ENCODE measurements at regions not wholly inside any gene's neighbourhood (a gene's known extent, or its start where the extent isn't known, plus 50 kb on each side); places are given as distances from the start of the nearest gene placed in this dataset.

GRCh38 chr11:25863986-25864385, 467.9 kb upstream of the ANO3 start:
- no peak for DNase-seq (ENCODE audit: low read depth, low spot score)

- DNase-seq (ENCODE audit: low read depth, low spot score): no peak
Measured at GRCh38 chr11:25876456-25876965, 455.4 kb upstream of the ANO3 start.

- DNase-seq (ENCODE audit: low read depth, low spot score): no peak
Measured at GRCh38 chr11:25886036-25886435, 445.9 kb upstream of the ANO3 start.

GRCh38 chr11:25890626-25891260, 441.2 kb upstream of the ANO3 start:
- DNase-seq (ENCODE audit: low read depth, low spot score): no peak

- DNase-seq (ENCODE audit: low read depth, low spot score): no peak
Measured at GRCh38 chr11:25891960-25892359, 440.0 kb upstream of the ANO3 start.

- no peak for DNase-seq (ENCODE audit: low read depth, low spot score)
Measured at GRCh38 chr11:25899617-25900160, 432.2 kb upstream of the ANO3 start.

- no peak for DNase-seq (ENCODE audit: low read depth, low spot score)
Measured at GRCh38 chr11:25900814-25901213, 431.1 kb upstream of the ANO3 start.

- DNase-seq (ENCODE audit: low read depth, low spot score): no peak
Measured at GRCh38 chr11:25901415-25901814, 430.5 kb upstream of the ANO3 start.

- no peak for DNase-seq (ENCODE audit: low read depth, low spot score)
Measured at GRCh38 chr11:25902476-25902875, 429.5 kb upstream of the ANO3 start.

GRCh38 chr11:25908726-25909125, 423.2 kb upstream of the ANO3 start:
- no peak for DNase-seq (ENCODE audit: low read depth, low spot score)

GRCh38 chr11:25910086-25910485, 421.8 kb upstream of the ANO3 start:
- no peak for DNase-seq (ENCODE audit: low read depth, low spot score)

- DNase-seq (ENCODE audit: low read depth, low spot score): no peak
Measured at GRCh38 chr11:25920356-25920755, 411.6 kb upstream of the ANO3 start.

GRCh38 chr11:25924586-25924985, 407.3 kb upstream of the ANO3 start:
- no peak for DNase-seq (ENCODE audit: low read depth, low spot score)

GRCh38 chr11:25925359-25925758, 406.6 kb upstream of the ANO3 start:
- no peak for DNase-seq (ENCODE audit: low read depth, low spot score)

- no peak for DNase-seq (ENCODE audit: low read depth, low spot score)
Measured at GRCh38 chr11:25927411-25927953, 404.4 kb upstream of the ANO3 start.

- DNase-seq (ENCODE audit: low read depth, low spot score): no peak
Measured at GRCh38 chr11:25928076-25928475, 403.9 kb upstream of the ANO3 start.

- no peak for DNase-seq (ENCODE audit: low read depth, low spot score)
Measured at GRCh38 chr11:25938952-25939351, 393.0 kb upstream of the ANO3 start.

- no peak for DNase-seq (ENCODE audit: low read depth, low spot score)
Measured at GRCh38 chr11:25939691-25940090, 392.2 kb upstream of the ANO3 start.

- DNase-seq (ENCODE audit: low read depth, low spot score): no peak
Measured at GRCh38 chr11:25941353-25941752, 390.6 kb upstream of the ANO3 start.

GRCh38 chr11:25943031-25943430, 388.9 kb upstream of the ANO3 start:
- no peak for DNase-seq (ENCODE audit: low read depth, low spot score)

- DNase-seq (ENCODE audit: low read depth, low spot score): no peak
Measured at GRCh38 chr11:25943777-25944661, 387.9 kb upstream of the ANO3 start.

GRCh38 chr11:25949918-25950317, 382.0 kb upstream of the ANO3 start:
- no peak for DNase-seq (ENCODE audit: low read depth, low spot score)

Data from brain pericyte (primary cell).